ENCODE measurements at regions not wholly inside any gene's neighbourhood (a gene's known extent, or its start where the extent isn't known, plus 50 kb on each side); places are given as distances from the start of the nearest gene placed in this dataset.
A peak's percentile ranks its signal among the peaks of the same experiment; 100 is the strongest.

GRCh38 chr4:134018846-134019245 lies 182.7 kb downstream of the PABPC4L start:
- no peaks in the 10 kb centered on the region for H3K36me3 ChIP-seq (ENCODE audit: control insufficient read depth in 1 of 2, insufficient read depth in 2 of 2, low read depth in 1 of 2, low read length in 2 of 2)
- H3K14ac ChIP-seq (ENCODE audit: low read length in 2 of 2) = no peak overlapping the region
- H4K91ac ChIP-seq (ENCODE audit: low read length) = no peak overlapping the region
- H3K4me1 ChIP-seq (ENCODE audit: control insufficient read depth, insufficient read depth, low read depth, low read length) = no peaks in the 10 kb centered on the region
- H2BK120ac ChIP-seq (ENCODE audit: low read depth, low read length) = no peak overlapping the region
- no peak overlapping the region for H3K23ac ChIP-seq (ENCODE audit: low read length in 2 of 2)
- no peak overlapping the region for H3K18ac ChIP-seq (ENCODE audit: low read depth in 1 of 2, low read length in 2 of 2)
- H3K4me2 ChIP-seq (ENCODE audit: low read length, poor library complexity, severe bottlenecking) = no peak overlapping the region
- H3K9me3 ChIP-seq (ENCODE audit: control insufficient read depth, low read length) = no peaks in the 10 kb centered on the region
- H4K8ac ChIP-seq (ENCODE audit: low read length) = no peak overlapping the region
- H2BK12ac ChIP-seq (ENCODE audit: low read length in 2 of 2) = no peak overlapping the region
- H3K9ac ChIP-seq (ENCODE audit: low read length) = no peak overlapping the region
- no peak overlapping the region for H3K4me3 ChIP-seq (ENCODE audit: insufficient read depth in 1 of 2, low read depth in 1 of 2, low read length in 2 of 2)
- H3K27me3 ChIP-seq (ENCODE audit: control insufficient read depth in 1 of 2, insufficient read depth in 1 of 2, low read length in 2 of 2) = no peaks in the 10 kb centered on the region
- H3K27ac ChIP-seq (ENCODE audit: low read length, poor library complexity, severe bottlenecking) = no peak overlapping the region
- no peak overlapping the region for H2AFZ ChIP-seq (ENCODE audit: low read depth, low read length)
- H3K79me1 ChIP-seq (replicated peaks; ENCODE audit: low read length, poor library complexity, severe bottlenecking) = no peaks in the 10 kb centered on the region
- no peak overlapping the region for H2AK5ac ChIP-seq (ENCODE audit: low read length, severe bottlenecking)
- DNase-seq = no peak
- H3K4ac ChIP-seq (ENCODE audit: low read depth in 1 of 2, low read length in 2 of 2) = no peak overlapping the region
- no peak overlapping the region for H2BK15ac ChIP-seq (ENCODE audit: low read depth, poor library complexity, severe bottlenecking)
- H2BK5ac ChIP-seq (ENCODE audit: low read depth, low read length, poor library complexity, severe bottlenecking) = no peak overlapping the region

GRCh38 chr4:134001057-134001456 lies 200.5 kb downstream of the PABPC4L start:
- Histone ChIP-seq H3K27ac (ENCODE audit: low read length, poor library complexity, severe bottlenecking) (no peak overlapping the region), H2BK15ac (ENCODE audit: low read depth, poor library complexity, severe bottlenecking) (no peak overlapping the region), H3K79me1 (replicated peaks; ENCODE audit: low read length, poor library complexity, severe bottlenecking) (no peaks in the 10 kb centered on the region), H2AFZ (ENCODE audit: low read depth, low read length) (no peak overlapping the region), H3K4me1 (ENCODE audit: control insufficient read depth, insufficient read depth, low read depth, low read length) (no peaks in the 10 kb centered on the region), H3K23ac (ENCODE audit: low read length in 2 of 2) (no peak overlapping the region), H3K36me3 (ENCODE audit: control insufficient read depth in 1 of 2, insufficient read depth in 2 of 2, low read depth in 1 of 2, low read length in 2 of 2) (no peaks in the 10 kb centered on the region), H2BK120ac (ENCODE audit: low read depth, low read length) (no peak overlapping the region), H3K4me2 (ENCODE audit: low read length, poor library complexity, severe bottlenecking) (no peak overlapping the region), H3K9me3 (ENCODE audit: control insufficient read depth, low read length) (no peaks in the 10 kb centered on the region), H3K9ac (ENCODE audit: low read length) (no peak overlapping the region), H2BK5ac (ENCODE audit: low read depth, low read length, poor library complexity, severe bottlenecking) (no peak overlapping the region), H3K4me3 (ENCODE audit: insufficient read depth in 1 of 2, low read depth in 1 of 2, low read length in 2 of 2) (no peak overlapping the region), H3K27me3 (ENCODE audit: control insufficient read depth in 1 of 2, insufficient read depth in 1 of 2, low read length in 2 of 2) (no peaks in the 10 kb centered on the region), H3K14ac (ENCODE audit: low read length in 2 of 2) (no peak overlapping the region), H2AK5ac (ENCODE audit: low read length, severe bottlenecking) (no peak overlapping the region), H2BK12ac (ENCODE audit: low read length in 2 of 2) (no peak overlapping the region), H4K91ac (ENCODE audit: low read length) (no peak overlapping the region), H3K18ac (ENCODE audit: low read depth in 1 of 2, low read length in 2 of 2) (no peak overlapping the region), H4K8ac (ENCODE audit: low read length) (no peak overlapping the region), H3K4ac (ENCODE audit: low read depth in 1 of 2, low read length in 2 of 2) (no peak overlapping the region)
- 100% methylated on average over 2 of the region's 3 CpGs for WGBS
- DNase-seq = no peak

DNA sequence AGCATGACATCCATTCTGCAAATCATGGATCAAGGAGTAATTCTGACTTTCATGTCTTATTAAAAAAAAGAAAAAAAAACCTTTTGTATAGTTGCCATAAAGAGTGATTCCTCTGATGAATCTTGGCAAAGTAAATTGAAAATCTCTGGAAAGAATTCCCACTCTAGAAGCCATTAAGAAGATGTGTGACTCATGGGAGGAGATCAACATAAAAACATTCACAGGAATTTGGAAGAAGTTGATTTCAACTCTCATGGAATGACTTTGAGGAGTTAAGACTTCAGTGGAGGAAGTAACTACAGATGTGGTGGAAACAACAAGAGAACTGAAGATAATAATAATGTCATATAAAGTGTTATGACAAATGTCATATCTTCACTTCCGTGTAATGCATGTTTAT lies 204.2 kb downstream of the PABPC4L start:
- H3K4ac ChIP-seq (ENCODE audit: low read depth in 1 of 2, low read length in 2 of 2) = no peak overlapping the region
- H2AK5ac ChIP-seq (ENCODE audit: low read length, severe bottlenecking) = no peak overlapping the region
- no peak overlapping the region for H3K18ac ChIP-seq (ENCODE audit: low read depth in 1 of 2, low read length in 2 of 2)
- DNase-seq = peak; percentile 6
- no peak overlapping the region for H3K4me2 ChIP-seq (ENCODE audit: low read length, poor library complexity, severe bottlenecking)
- no peaks in the 10 kb centered on the region for H3K27me3 ChIP-seq (ENCODE audit: control insufficient read depth in 1 of 2, insufficient read depth in 1 of 2, low read length in 2 of 2)
- H4K91ac ChIP-seq (ENCODE audit: low read length) = no peak overlapping the region
- H2BK5ac ChIP-seq (ENCODE audit: low read depth, low read length, poor library complexity, severe bottlenecking) = no peak overlapping the region
- no peaks in the 10 kb centered on the region for H3K79me1 ChIP-seq (replicated peaks; ENCODE audit: low read length, poor library complexity, severe bottlenecking)
- H2AFZ ChIP-seq (ENCODE audit: low read depth, low read length) = no peak overlapping the region
- no peak overlapping the region for H3K9ac ChIP-seq (ENCODE audit: low read length)
- H4K8ac ChIP-seq (ENCODE audit: low read length) = no peak overlapping the region
- H3K36me3 ChIP-seq (ENCODE audit: control insufficient read depth in 1 of 2, insufficient read depth in 2 of 2, low read depth in 1 of 2, low read length in 2 of 2) = no peaks in the 10 kb centered on the region
- H3K4me1 ChIP-seq (ENCODE audit: control insufficient read depth, insufficient read depth, low read depth, low read length) = no peaks in the 10 kb centered on the region
- no peak overlapping the region for H2BK120ac ChIP-seq (ENCODE audit: low read depth, low read length)
- no peak overlapping the region for H3K23ac ChIP-seq (ENCODE audit: low read length in 2 of 2)
- WGBS = no CpG with 5 or more reads among the region's 1 CpG
- no peak overlapping the region for H2BK12ac ChIP-seq (ENCODE audit: low read length in 2 of 2)
- H2BK15ac ChIP-seq (ENCODE audit: low read depth, poor library complexity, severe bottlenecking) = no peak overlapping the region
- H3K14ac ChIP-seq (ENCODE audit: low read length in 2 of 2) = no peak overlapping the region
- H3K4me3 ChIP-seq (ENCODE audit: insufficient read depth in 1 of 2, low read depth in 1 of 2, low read length in 2 of 2) = no peak overlapping the region
- peaks cover 1% of the 10 kb centered on the region for H3K9me3 ChIP-seq (ENCODE audit: control insufficient read depth, low read length)
- H3K27ac ChIP-seq (ENCODE audit: low read length, poor library complexity, severe bottlenecking) = no peak overlapping the region

GRCh38 chr4:133996431-133997121 lies 205.0 kb downstream of the PABPC4L start:
- Histone ChIP-seq H3K4me2 (ENCODE audit: low read length, poor library complexity, severe bottlenecking) (no peak overlapping the region), H3K9ac (ENCODE audit: low read length) (no peak overlapping the region), H2BK5ac (ENCODE audit: low read depth, low read length, poor library complexity, severe bottlenecking) (no peak overlapping the region), H3K18ac (ENCODE audit: low read depth in 1 of 2, low read length in 2 of 2) (peak overlapping the region in 1 of 2 experiments; percentile 2), H2BK120ac (ENCODE audit: low read depth, low read length) (no peak overlapping the region), H3K14ac (ENCODE audit: low read length in 2 of 2) (peak overlapping the region in 1 of 2 experiments; percentile 71), H4K8ac (ENCODE audit: low read length) (no peak overlapping the region), H3K36me3 (ENCODE audit: control insufficient read depth in 1 of 2, insufficient read depth in 2 of 2, low read depth in 1 of 2, low read length in 2 of 2) (no peaks in the 10 kb centered on the region), H3K79me1 (replicated peaks; ENCODE audit: low read length, poor library complexity, severe bottlenecking) (no peaks in the 10 kb centered on the region), H3K4me3 (ENCODE audit: insufficient read depth in 1 of 2, low read depth in 1 of 2, low read length in 2 of 2) (no peak overlapping the region), H3K4ac (ENCODE audit: low read depth in 1 of 2, low read length in 2 of 2) (no peak overlapping the region), H3K23ac (ENCODE audit: low read length in 2 of 2) (no peak overlapping the region), H3K27ac (ENCODE audit: low read length, poor library complexity, severe bottlenecking) (no peak overlapping the region), H2AK5ac (ENCODE audit: low read length, severe bottlenecking) (no peak overlapping the region), H3K9me3 (ENCODE audit: control insufficient read depth, low read length) (peaks cover 4% of the 10 kb centered on the region), H2BK12ac (ENCODE audit: low read length in 2 of 2) (no peak overlapping the region), H2AFZ (ENCODE audit: low read depth, low read length) (no peak overlapping the region), H3K4me1 (ENCODE audit: control insufficient read depth, insufficient read depth, low read depth, low read length) (no peaks in the 10 kb centered on the region), H3K27me3 (ENCODE audit: control insufficient read depth in 1 of 2, insufficient read depth in 1 of 2, low read length in 2 of 2) (no peaks in the 10 kb centered on the region), H2BK15ac (ENCODE audit: low read depth, poor library complexity, severe bottlenecking) (no peak overlapping the region), H4K91ac (ENCODE audit: low read length) (no peak overlapping the region)
- no peak for DNase-seq
- 81% methylated on average over 3 of the region's 7 CpGs for WGBS
